CD4-positive, alpha-beta T cell treated with Interleukin-21 for 1 hour (primary cell): ENCODE measurements at regions not wholly inside any gene's neighbourhood (a gene's known extent, or its start where the extent isn't known, plus 50 kb on each side); places are given as distances from the start of the nearest gene placed in this dataset.

Source experiments
- DNase-seq: peaks from one replicate; pipeline ENCODE4 v3.0.0-alpha.2; 2020

DNA sequence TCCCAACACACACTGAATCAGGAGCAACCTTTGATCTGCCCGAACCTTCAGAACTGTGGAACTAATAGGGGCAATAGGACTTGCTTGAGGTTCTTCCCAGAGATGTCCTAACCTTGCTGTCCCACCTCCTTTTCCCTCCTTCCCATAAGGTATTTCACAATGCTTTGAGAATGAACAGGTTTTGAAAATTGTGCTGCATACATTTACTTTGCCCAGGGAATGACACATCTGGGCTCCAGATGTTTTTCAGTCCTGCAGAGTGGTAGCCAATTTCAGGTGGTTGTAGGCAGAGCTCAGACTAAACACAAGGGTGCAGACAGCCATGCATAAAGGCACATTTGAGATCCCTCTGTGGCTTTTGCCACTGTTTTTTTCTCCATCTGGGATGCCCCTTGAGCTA lies 206.7 kb upstream of the PWP1 start:
- no peak for DNase-seq

DNA sequence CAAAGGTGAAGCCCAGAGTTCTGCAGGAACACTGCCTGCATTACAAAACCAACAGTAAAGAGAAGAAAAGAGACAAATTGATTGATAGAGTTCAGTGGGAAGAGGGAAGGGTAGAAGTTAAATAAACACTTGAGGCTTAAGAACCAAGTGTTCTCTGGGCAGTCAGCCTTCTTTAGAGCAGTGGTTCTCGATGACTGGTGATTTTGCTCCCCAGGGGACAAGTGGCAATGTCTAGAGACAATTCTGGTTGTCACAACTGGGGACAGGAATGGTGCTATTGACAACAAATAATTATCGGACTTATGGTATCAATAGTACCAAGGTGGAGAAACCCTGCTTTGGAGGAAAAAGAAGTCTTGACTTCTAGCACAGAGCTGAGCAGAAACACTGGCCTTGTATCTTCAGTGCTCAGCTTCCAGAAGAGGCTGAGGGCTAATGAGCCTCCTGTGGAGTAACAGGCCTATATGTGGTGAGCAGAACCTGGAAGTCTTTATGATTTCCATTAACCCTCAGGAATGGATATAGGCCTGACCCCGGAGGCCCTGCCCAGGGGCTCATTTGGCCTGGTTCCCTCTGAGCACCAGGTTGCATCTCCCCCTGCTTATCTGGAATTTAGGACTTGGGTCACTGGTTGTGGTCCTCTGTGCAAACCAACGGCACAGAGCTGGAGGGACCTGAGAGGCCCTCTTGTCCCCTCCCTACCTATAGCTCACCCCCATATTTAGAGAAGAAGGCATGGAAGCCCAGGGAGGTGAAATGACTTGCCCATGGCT lies 204.6 kb upstream of the PWP1 start:
- no peak for DNase-seq

DNA sequence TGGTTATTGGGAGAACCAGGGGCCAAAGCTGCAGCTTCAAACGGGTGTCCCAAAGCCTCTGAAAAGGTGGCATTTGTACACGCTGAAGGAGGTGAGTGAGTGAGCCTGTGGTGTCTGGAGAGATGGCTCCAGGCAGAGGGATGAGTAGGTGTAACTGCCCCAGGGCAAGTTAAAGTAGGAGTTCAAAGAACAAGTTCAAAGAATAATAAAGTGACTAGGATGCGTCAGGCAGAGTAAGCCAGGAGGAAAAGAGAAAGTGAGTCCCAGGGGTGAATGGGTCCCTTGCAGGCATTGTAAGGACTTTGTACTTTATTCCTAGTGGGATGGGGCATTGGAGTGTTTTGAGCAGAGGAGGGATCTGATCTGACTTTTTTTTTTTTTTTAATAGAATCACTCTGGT lies 201.4 kb upstream of the PWP1 start:
- no peak for DNase-seq

- DNase-seq: no peak
Measured at GRCh38 chr12:107484941-107485340, 200.7 kb upstream of the PWP1 start.

GRCh38 chr12:107485731-107486130 lies 199.9 kb upstream of the PWP1 start:
- no peak for DNase-seq

GRCh38 chr12:107486140-107486892 lies 199.3 kb upstream of the PWP1 start:
- DNase-seq: no peak

DNA sequence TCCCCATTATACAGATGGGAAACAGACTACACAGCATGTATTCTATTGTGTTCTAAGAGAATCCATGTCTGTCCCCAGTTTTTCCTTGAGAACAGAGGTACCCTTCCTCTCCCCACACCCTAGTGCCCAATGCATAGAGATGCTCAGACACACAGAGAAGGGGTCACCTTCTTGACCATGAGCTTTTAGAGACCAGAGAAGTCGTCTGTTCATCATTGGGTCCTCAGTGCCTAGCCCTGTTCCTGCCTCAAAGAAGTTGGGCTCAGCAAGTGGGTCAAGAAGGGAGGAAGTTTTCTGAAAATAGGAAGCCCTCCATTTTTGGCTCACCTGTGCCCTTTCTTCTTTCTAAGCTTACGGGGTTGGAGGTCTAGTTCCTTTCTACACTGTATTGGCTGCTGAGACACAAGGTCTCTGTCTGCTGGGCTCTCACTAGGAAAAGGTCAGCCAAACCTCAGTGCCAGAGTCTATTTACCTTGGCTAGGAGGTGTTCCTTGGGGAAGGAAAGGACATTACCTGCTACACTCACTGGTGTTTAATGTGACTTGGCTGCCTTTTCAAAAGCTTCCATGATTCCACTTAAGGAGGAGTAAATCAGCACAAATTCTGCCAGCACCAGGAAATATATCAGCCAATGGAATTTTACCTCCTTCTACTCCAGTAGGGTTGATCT lies 198.5 kb upstream of the PWP1 start:
- DNase-seq: no peak

DNA sequence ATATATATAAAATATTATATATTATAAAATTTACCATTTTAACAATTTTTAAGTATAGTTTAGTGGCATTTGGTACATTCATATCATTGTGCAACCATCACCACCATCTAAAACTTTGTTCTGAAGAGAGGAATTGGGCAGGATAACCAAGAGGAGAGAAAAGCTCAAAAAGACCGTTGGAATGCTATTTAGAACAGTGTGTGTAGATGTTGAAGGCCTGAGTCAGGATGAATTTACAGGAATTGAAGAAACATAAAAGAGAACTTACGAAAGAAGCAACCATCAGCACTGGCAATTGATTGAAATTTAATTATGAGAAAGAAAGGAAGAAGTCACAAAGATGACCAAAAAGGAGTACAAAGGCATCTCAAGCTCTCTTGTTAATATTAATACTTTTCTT lies 196.9 kb upstream of the PWP1 start:
- no peak for DNase-seq

DNA sequence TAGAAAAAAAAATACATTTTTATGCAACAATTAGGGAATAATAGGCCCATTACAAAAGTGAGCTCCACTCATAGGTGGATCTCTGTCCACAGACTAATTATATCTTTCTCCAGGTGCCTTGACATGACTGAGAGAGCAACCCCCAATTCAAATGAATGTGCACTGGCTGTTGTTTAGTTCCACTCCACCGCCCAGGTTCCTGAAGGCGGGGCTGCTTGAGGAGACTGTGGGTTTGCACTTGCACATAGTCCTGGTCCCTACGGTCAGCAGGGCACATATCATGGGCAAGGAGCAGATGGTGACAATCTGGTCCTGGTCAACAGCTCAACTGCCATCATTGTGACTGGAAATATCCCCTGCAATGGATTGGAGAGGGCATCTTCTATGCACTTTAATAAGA lies 195.6 kb upstream of the PWP1 start:
- DNase-seq: no peak

- no peak for DNase-seq
Measured at GRCh38 chr12:107491856-107492255, 193.7 kb upstream of the PWP1 start.

- no peak for DNase-seq
Measured at GRCh38 chr12:107492393-107493134, 193.0 kb upstream of the PWP1 start.

DNA sequence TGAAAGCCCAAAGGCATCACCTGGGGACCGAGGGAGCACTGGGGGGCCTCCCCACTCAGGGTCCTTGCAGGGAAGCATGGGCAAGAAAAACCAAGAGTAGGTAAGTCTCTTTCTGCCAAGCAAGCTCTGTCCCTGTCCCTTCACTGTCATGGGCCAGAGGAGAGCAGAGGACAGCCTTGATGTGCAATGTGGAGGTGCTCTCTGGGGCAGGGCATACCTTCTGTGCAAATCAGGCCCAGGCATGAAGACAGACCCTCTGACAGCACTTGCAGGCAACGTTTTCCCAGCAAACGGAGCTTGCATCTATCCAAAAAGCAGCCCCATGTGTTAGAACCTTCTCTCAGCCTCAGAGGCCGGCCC lies 192.5 kb upstream of the PWP1 start:
- no peak for DNase-seq

GRCh38 chr12:107493666-107494065 lies 191.9 kb upstream of the PWP1 start:
- DNase-seq: no peak

- no peak for DNase-seq
Measured at GRCh38 chr12:107494331-107494730, 191.3 kb upstream of the PWP1 start.

DNA sequence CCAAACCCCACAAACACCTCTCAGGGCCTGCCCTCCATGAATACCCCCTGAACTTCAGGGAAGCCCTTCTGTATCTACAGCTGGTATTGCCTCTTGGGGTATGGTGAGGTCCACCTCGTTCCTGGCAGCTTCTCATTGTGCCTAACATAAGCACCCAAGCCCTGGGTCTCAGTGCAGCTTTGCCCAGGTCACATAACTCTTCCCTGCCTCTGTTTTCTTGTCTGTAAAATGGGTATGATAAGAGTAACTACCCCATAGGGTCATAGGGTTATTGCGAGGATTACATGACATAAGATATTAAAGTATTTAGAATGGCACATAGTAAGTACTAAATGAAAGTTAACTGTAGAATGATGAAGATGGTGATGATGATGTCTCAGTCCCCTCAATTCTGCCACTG lies 190.0 kb upstream of the PWP1 start:
- no peak for DNase-seq

DNA sequence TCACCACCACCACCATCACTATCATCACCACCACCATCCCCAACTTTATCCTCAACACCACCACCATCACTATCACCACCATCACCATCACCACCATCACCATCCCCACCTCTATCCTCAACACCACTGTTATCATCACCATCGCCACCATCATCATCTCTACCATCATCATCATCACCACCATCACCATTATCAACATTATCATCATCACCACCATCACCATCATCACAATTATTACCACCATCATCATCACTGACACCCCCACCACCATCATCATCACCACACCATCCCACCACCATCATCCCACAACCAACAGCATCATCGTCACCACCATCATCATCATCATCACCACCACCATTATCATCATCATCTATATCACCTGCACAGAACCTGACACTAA lies 188.4 kb upstream of the PWP1 start:
- no peak for DNase-seq

GRCh38 chr12:107500307-107500706 lies 185.3 kb upstream of the PWP1 start:
- DNase-seq: no peak

DNA sequence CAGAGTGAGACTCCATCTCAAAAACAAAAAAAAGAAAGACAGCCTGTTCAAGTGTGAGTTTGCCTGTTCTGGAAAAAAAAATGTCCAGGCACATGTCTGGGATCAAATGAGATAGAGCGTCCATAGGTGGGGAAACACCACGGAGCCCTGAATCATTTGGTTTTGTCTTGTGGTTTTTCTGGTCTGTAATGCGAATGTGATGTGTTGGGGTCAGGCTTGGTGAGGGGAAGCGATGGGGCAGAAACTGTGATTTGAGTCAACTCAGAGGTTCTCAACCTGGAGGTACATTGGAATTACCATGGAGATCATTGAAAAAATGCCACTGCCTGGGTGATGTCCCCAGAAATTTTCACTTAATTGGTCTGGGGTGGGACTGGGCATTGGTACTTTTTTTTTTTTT lies 183.9 kb upstream of the PWP1 start:
- DNase-seq: no peak

DNA sequence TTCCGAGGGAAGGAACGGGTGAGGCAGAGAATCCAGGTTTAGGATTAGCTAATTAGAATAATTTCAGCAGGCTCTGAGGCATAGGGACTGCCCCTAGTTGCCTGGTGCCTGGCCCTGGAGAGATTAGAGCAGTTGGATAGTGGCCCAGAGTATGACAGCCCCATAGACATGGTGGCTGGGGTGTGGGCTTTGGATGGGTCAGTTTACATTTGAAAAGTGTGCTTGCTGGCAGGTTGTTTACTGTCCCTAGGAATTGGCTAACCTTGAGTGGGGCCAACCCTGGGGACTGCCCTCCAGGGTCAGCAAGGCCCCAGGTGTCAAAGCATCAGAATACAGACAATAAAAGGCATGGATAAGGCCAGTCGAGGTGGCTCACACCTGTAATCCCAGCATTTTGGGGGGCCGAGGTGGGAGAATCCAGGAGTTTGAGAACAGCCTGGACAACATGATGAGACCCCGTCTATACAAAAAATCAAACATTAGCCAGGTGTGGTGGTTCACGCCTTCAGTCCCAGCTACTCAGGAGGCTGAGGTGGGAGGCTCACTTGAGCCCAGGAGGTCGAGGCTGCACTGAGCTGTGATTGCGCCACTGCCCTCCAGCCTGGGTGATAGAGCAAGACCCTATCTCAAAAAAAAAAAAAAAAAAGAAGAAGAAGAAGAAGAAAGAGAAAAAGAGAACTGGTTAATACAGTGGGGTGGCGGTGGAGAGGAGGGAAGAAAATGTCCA lies 182.3 kb upstream of the PWP1 start:
- DNase-seq: no peak

- DNase-seq: no peak
Measured at GRCh38 chr12:107503887-107504885, 181.4 kb upstream of the PWP1 start.

- DNase-seq: no peak
Measured at GRCh38 chr12:107509421-107509820, 176.2 kb upstream of the PWP1 start.
